Fibroblast of lung (primary cell): ENCODE measurements at regions not wholly inside any gene's neighbourhood (a gene's known extent, or its start where the extent isn't known, plus 50 kb on each side); places are given as distances from the start of the nearest gene placed in this dataset.

Source experiments
- DNase-seq, 2 donors: peaks; one replicate each; pipeline versions ENCODE4 v3.0.0 to v3.0.0-alpha.2; 2010; ENCODE audit warnings: low read depth in 2 of 2
- H2AFZ ChIP-seq: 2 replicates; pipeline ENCODE4 v1.5.1; 2012; ENCODE audit warnings: low read length, control low read depth, inconsistent platforms
- H3K27ac ChIP-seq: 2 replicates; pipeline ENCODE4 v1.5.1; 2011; ENCODE audit warnings: low read length, control low read depth; ENCODE audit not compliant: insufficient read depth
- H3K27me3 ChIP-seq: 2 replicates; pipeline ENCODE4 v1.5.1; 2011; ENCODE audit warnings: mild to moderate bottlenecking, low read length; ENCODE audit not compliant: control insufficient read depth, insufficient read depth
- H3K36me3 ChIP-seq: 2 replicates; pipeline ENCODE4 v1.5.1; 2011; ENCODE audit warnings: low read length; ENCODE audit not compliant: control insufficient read depth, insufficient read depth
- H3K4me1 ChIP-seq: 2 replicates; pipeline ENCODE4 v1.5.1; 2011; ENCODE audit warnings: low read length; ENCODE audit not compliant: control insufficient read depth, insufficient read depth; ENCODE audit errors: extremely low read depth
- H3K4me2 ChIP-seq: 2 replicates; pipeline ENCODE4 v1.5.1; 2011; ENCODE audit warnings: low read length, control low read depth; ENCODE audit not compliant: insufficient read depth; ENCODE audit errors: extremely low read depth
- H3K4me3 ChIP-seq, 4 experiments: fragments of 200-600 bp in 1 of 4; sonication (generic) in 1 of 4; replicated peaks in 1 of 4; 2 replicates each; pipeline ENCODE4 v1.5.1; 2011 to 2016; ENCODE audit warnings: low read length in 4 of 4, low read depth in 3 of 4, mild to moderate bottlenecking in 3 of 4, control low read depth in 2 of 4, inconsistent platforms in 1 of 4, mixed read lengths in 1 of 4; ENCODE audit not compliant: insufficient read depth in 1 of 4; ENCODE audit errors: control extremely low read depth in 1 of 4
- H3K79me2 ChIP-seq: 2 replicates; pipeline ENCODE4 v1.5.1; 2012; ENCODE audit warnings: mild to moderate bottlenecking, low read length, inconsistent platforms; ENCODE audit not compliant: control insufficient read depth, insufficient read depth
- H3K9ac ChIP-seq: 2 replicates; pipeline ENCODE4 v1.5.1; 2011; ENCODE audit warnings: mild to moderate bottlenecking, low read length, control low read depth; ENCODE audit not compliant: insufficient read depth
- H3K9me3 ChIP-seq: 2 replicates; pipeline ENCODE4 v1.5.1; 2012; ENCODE audit warnings: low read depth, low read length; ENCODE audit not compliant: control insufficient read depth, insufficient read depth
- H4K20me1 ChIP-seq: 2 replicates; pipeline ENCODE4 v1.5.1; 2011; ENCODE audit warnings: low read length; ENCODE audit not compliant: control insufficient read depth, insufficient read depth; ENCODE audit errors: extremely low read depth
- EZH2 ChIP-seq: IDR thresholded peaks from 2 replicates; pipeline ENCODE4 v1.5.1; 2012; ENCODE audit warnings: low read length, control low read depth, mild to moderate bottlenecking; ENCODE audit errors: missing control alignments
- TF ChIP-seq, protein P1 (sequence below), 2 donors: IDR thresholded peaks in 1 of 2; conservative IDR thresholded peaks in 1 of 2; 1 replicate in 1 of 2; 2 replicates in 1 of 2; pipeline ENCODE4 v1.5.1; 2011 to 2012; ENCODE audit warnings: low read length in 2 of 2, control low read depth in 1 of 2, inconsistent platforms in 1 of 2, low read depth in 1 of 2, mild to moderate bottlenecking in 1 of 2

DNA sequence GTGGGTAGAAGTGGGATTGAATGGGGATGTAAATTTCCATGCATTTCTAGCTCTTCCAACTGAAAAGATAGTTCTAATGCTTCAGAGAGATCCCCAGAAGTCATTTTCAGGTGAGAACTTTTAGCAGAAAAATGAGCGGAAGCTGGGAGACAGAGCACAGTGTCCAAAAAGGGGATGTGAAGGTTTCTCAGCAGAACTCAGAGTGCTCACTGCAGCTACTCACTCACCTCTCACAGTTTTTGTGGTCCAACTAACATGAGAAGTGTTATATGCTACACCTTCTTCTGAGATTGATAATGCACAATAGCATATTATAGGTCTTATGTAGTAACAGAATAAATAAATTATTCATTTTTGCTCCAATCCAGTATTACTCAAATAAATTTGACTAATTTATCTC lies 519.2 kb upstream of the HS3ST5 start:
- Histone ChIP-seq H3K4me1 (no peaks in the 10 kb centered on the region), H3K27ac (no peak overlapping the region), H3K27me3 (no peaks in the 10 kb centered on the region), H3K79me2 (no peaks in the 10 kb centered on the region), H3K4me2 (no peak overlapping the region), H3K9me3 (no peaks in the 10 kb centered on the region), H2AFZ (no peak overlapping the region), H3K36me3 (no peaks in the 10 kb centered on the region), H4K20me1 (no peaks in the 10 kb centered on the region), H3K4me3 (no peak overlapping the region), H3K9ac (no peak overlapping the region)
- TF ChIP-seq EZH2, result no peak
- DNase-seq, result no peak

DNA sequence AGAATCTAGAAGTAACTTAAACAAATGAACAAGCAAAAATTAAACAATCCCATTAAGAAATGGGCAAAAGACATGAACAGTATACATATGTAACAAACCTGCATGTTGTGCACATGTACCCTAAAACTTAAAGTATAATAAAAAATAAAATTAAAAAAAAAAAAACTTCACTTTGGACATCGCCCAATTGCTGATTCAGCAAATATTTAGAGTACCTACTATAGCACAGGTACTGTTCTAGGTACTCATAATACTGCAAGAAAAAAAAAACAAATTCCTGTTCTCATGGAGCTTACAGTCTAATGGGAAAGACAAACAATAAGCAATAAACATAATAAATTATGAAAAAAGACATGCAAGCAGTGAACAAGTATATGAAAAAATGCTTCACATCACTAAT lies 501.5 kb upstream of the HS3ST5 start:
- Histone ChIP-seq H3K4me3 (no peak overlapping the region), H3K36me3 (no peaks in the 10 kb centered on the region), H4K20me1 (no peaks in the 10 kb centered on the region), H3K27me3 (no peaks in the 10 kb centered on the region), H3K79me2 (no peaks in the 10 kb centered on the region), H3K27ac (no peak overlapping the region), H3K9me3 (no peaks in the 10 kb centered on the region), H3K4me2 (no peak overlapping the region), H3K9ac (no peak overlapping the region), H3K4me1 (no peaks in the 10 kb centered on the region), H2AFZ (no peak overlapping the region)
- TF ChIP-seq, protein P1, sequence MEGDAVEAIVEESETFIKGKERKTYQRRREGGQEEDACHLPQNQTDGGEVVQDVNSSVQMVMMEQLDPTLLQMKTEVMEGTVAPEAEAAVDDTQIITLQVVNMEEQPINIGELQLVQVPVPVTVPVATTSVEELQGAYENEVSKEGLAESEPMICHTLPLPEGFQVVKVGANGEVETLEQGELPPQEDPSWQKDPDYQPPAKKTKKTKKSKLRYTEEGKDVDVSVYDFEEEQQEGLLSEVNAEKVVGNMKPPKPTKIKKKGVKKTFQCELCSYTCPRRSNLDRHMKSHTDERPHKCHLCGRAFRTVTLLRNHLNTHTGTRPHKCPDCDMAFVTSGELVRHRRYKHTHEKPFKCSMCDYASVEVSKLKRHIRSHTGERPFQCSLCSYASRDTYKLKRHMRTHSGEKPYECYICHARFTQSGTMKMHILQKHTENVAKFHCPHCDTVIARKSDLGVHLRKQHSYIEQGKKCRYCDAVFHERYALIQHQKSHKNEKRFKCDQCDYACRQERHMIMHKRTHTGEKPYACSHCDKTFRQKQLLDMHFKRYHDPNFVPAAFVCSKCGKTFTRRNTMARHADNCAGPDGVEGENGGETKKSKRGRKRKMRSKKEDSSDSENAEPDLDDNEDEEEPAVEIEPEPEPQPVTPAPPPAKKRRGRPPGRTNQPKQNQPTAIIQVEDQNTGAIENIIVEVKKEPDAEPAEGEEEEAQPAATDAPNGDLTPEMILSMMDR (conservative IDR thresholded peaks at IDR 0.05 in 1 of 2, IDR thresholded peaks at IDR 0.05 in 1 of 2; ENCODE audit: low read depth in 1 of 2, low read length in 2 of 2), result no peak
- TF ChIP-seq EZH2, result no peak
- no peak for DNase-seq

DNA sequence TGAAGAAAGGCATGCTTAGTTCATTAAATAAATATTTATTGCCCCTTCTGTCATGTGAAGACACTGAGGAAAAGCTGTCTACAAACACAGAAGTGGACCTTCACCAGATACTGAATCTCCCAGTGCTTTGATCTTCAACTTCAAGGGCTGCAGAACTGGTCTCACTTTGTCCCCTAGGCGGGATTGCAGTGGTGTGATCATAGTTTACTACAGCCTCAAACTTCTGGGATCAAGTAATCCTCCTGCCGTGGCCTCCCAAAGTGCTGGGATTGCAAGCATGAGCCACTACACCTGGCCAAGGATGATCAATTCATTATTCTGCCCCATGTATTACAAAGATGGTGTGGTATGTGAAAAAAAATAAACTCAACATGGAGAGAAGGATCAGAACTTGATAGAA lies 496.2 kb upstream of the HS3ST5 start:
- no peak overlapping the region for H3K4me3 ChIP-seq
- H2AFZ ChIP-seq, result no peak overlapping the region
- no peaks in the 10 kb centered on the region for H4K20me1 ChIP-seq
- no peaks in the 10 kb centered on the region for H3K36me3 ChIP-seq
- H3K27me3 ChIP-seq, result no peaks in the 10 kb centered on the region
- no peak overlapping the region for H3K9ac ChIP-seq
- no peaks in the 10 kb centered on the region for H3K79me2 ChIP-seq
- H3K4me2 ChIP-seq, result no peak overlapping the region
- H3K9me3 ChIP-seq, result no peaks in the 10 kb centered on the region
- DNase-seq, result no peak
- H3K27ac ChIP-seq, result no peak overlapping the region
- TF ChIP-seq, protein P1 (conservative IDR thresholded peaks at IDR 0.05 in 1 of 2, IDR thresholded peaks at IDR 0.05 in 1 of 2; ENCODE audit: low read depth in 1 of 2, low read length in 2 of 2), result no peak
- TF ChIP-seq EZH2, result no peak
- no peaks in the 10 kb centered on the region for H3K4me1 ChIP-seq
